HG02938 (cell line): ENCODE measurements at regions not wholly inside any gene's neighbourhood (a gene's known extent, or its start where the extent isn't known, plus 50 kb on each side); places are given as distances from the start of the nearest gene placed in this dataset.

Experiments
- ATAC-seq: cut with Tn5 transposase; IDR thresholded peaks from one replicate; pipeline ENCODE4 v1.9.1; 2021; ENCODE audit warnings: mild to moderate bottlenecking, moderate library complexity; ENCODE audit not compliant: unreplicated experiment

GRCh38 chr3:24595796-24596195, 101.1 kb upstream of the THRB start:
- ATAC-seq, result no peak

- no peak for ATAC-seq
These were observed 102.0 kb upstream of the THRB start for GRCh38 chr3:24596626-24597025.

GRCh38 chr3:24598695-24599470, 104.2 kb upstream of the THRB start:
- ATAC-seq, result no peak

- no peak for ATAC-seq
These were observed 106.7 kb upstream of the THRB start for GRCh38 chr3:24601066-24601939.

GRCh38 chr3:24604215-24604614, 109.6 kb upstream of the THRB start:
- no peak for ATAC-seq

- ATAC-seq, result no peak
These were observed 110.9 kb upstream of the THRB start for GRCh38 chr3:24605511-24606028.

GRCh38 chr3:24607281-24607680, 112.6 kb upstream of the THRB start:
- ATAC-seq, result no peak

- no peak for ATAC-seq
These were observed 114.2 kb upstream of the THRB start for GRCh38 chr3:24608701-24609390.

GRCh38 chr3:24614359-24614758, 119.7 kb upstream of the THRB start:
- no peak for ATAC-seq

GRCh38 chr3:24615177-24615576, 120.5 kb upstream of the THRB start:
- no peak for ATAC-seq

GRCh38 chr3:24616110-24616829, 121.6 kb upstream of the THRB start:
- ATAC-seq, result no peak

GRCh38 chr3:24622138-24622537, 127.5 kb upstream of the THRB start:
- ATAC-seq, result no peak

GRCh38 chr3:24622696-24623225, 128.1 kb upstream of the THRB start:
- no peak for ATAC-seq

- ATAC-seq, result no peak
These were observed 129.0 kb upstream of the THRB start for GRCh38 chr3:24623657-24624056.

- ATAC-seq, result no peak
These were observed 130.5 kb upstream of the THRB start for GRCh38 chr3:24624938-24625681.

GRCh38 chr3:24628523-24629258, 134.0 kb upstream of the THRB start:
- ATAC-seq, result no peak

- no peak for ATAC-seq
These were observed 136.8 kb upstream of the THRB start for GRCh38 chr3:24631481-24631880.

GRCh38 chr3:24639061-24639460, 144.4 kb upstream of the THRB start:
- no peak for ATAC-seq
